Keratinocyte (primary cell): ENCODE measurements at regions not wholly inside any gene's neighbourhood (a gene's known extent, or its start where the extent isn't known, plus 50 kb on each side); places are given as distances from the start of the nearest gene placed in this dataset.
A peak's percentile ranks its signal among the peaks of the same experiment; 100 is the strongest.

Experiments
- DNase-seq: peaks from one replicate; pipeline ENCODE4 v3.0.0-alpha.2; 2011; ENCODE audit warnings: low read depth, missing footprints, low spot score
- FAIRE-seq: peaks from 2 replicates; lab custom pipeline; 2011; peaks lifted over from hg19 to GRCh38; lab: Jason Lieb, UNC
- H2AFZ ChIP-seq: 2 replicates; pipeline ENCODE4 v1.6.0; 2012; ENCODE audit warnings: low read length, control low read depth, inconsistent platforms; ENCODE audit not compliant: control insufficient read depth
- H3K27ac ChIP-seq: 2 replicates; pipeline ENCODE4 v1.5.1; 2011; ENCODE audit warnings: low read length; ENCODE audit not compliant: control insufficient read depth, insufficient read depth
- H3K27me3 ChIP-seq: 3 replicates; pipeline ENCODE4 v1.6.0; 2011; ENCODE audit warnings: low read length; ENCODE audit not compliant: control insufficient read depth, insufficient read depth; ENCODE audit errors: extremely low read depth
- H3K36me3 ChIP-seq, 2 experiments: 2 replicates in 1 of 2; 3 replicates in 1 of 2; pipeline ENCODE4 v1.5.1; 2011; ENCODE audit warnings: low read length in 2 of 2, mild to moderate bottlenecking in 1 of 2; ENCODE audit not compliant: control insufficient read depth in 2 of 2, insufficient read depth in 2 of 2; ENCODE audit errors: extremely low read depth in 1 of 2
- H3K4me1 ChIP-seq: 3 replicates; pipeline ENCODE4 v1.5.1; 2011; ENCODE audit warnings: low read length; ENCODE audit not compliant: control insufficient read depth, insufficient read depth; ENCODE audit errors: extremely low read depth
- H3K4me2 ChIP-seq: 3 replicates; pipeline ENCODE4 v1.6.0; 2011; ENCODE audit warnings: low read depth, low read length; ENCODE audit not compliant: control insufficient read depth, insufficient read depth; ENCODE audit errors: extremely low read depth
- H3K4me3 ChIP-seq, 3 experiments: fragments of 200-600 bp in 1 of 3; sonication (generic) in 1 of 3; 2 replicates in 2 of 3; 3 replicates in 1 of 3; pipeline ENCODE4 v1.5.1; 2011 to 2016; ENCODE audit warnings: low read length in 3 of 3, mild to moderate bottlenecking in 3 of 3, control low read depth in 2 of 3, inconsistent platforms in 1 of 3, low read depth in 1 of 3, mixed read lengths in 1 of 3, mixed run types in 1 of 3, moderate library complexity in 1 of 3; ENCODE audit not compliant: control insufficient read depth in 2 of 3, insufficient read depth in 2 of 3; ENCODE audit errors: extremely low read depth in 1 of 3
- H3K79me2 ChIP-seq: 2 replicates; pipeline ENCODE4 v1.6.0; 2012; ENCODE audit warnings: low read length; ENCODE audit not compliant: control insufficient read depth, insufficient read depth
- H3K9ac ChIP-seq: 3 replicates; pipeline ENCODE4 v1.6.0; 2011; ENCODE audit warnings: low read length; ENCODE audit not compliant: control insufficient read depth, insufficient read depth; ENCODE audit errors: extremely low read depth
- H3K9me1 ChIP-seq: 3 replicates; pipeline ENCODE4 v1.6.0; 2011; ENCODE audit warnings: low read length; ENCODE audit not compliant: control insufficient read depth, insufficient read depth; ENCODE audit errors: extremely low read depth
- H3K9me3 ChIP-seq: 2 replicates; pipeline ENCODE4 v1.5.1; 2012; ENCODE audit warnings: low read depth, low read length; ENCODE audit not compliant: control insufficient read depth
- H4K20me1 ChIP-seq: 3 replicates; pipeline ENCODE4 v1.6.0; 2011; ENCODE audit warnings: low read length; ENCODE audit not compliant: control insufficient read depth, insufficient read depth; ENCODE audit errors: extremely low read depth
- CTCF ChIP-seq, 3 experiments: IDR thresholded peaks in 1 of 3; conservative IDR thresholded peaks in 1 of 3; optimal IDR thresholded peaks in 1 of 3; 2 replicates in 2 of 3; 3 replicates in 1 of 3; pipeline versions ENCODE3 to v1.5.1; 2011; ENCODE audit warnings: low read length in 3 of 3, mild to moderate bottlenecking in 3 of 3, moderate library complexity in 2 of 3, control low read depth in 1 of 3, inconsistent platforms in 1 of 3; ENCODE audit not compliant: insufficient read depth in 2 of 3; ENCODE audit errors: extremely low read depth in 1 of 3
- EZH2 ChIP-seq: IDR thresholded peaks from one replicate; pipeline ENCODE4 v1.6.1; 2012; ENCODE audit warnings: inconsistent platforms, mild to moderate bottlenecking, low read length, moderate library complexity
- dilution Hi-C: fragments of 300-500 bp; cut with MboI; formaldehyde crosslinking; loops from one replicate; pipeline ENCODE4 v1.7.0; 2020; ENCODE audit warnings: low sequenced_read_pairs; ENCODE audit not compliant: extremely low pct_ligation_motif_present

- no peak overlapping the region for H2AFZ ChIP-seq
- H3K4me1 ChIP-seq: no peaks in the 10 kb centered on the region
- H3K9me1 ChIP-seq: no peaks in the 10 kb centered on the region
- TF ChIP-seq CTCF (optimal IDR thresholded peaks at IDR 0.05 in 1 of 3, IDR thresholded peaks at IDR 0.05 in 1 of 3, conservative IDR thresholded peaks at IDR 0.05 in 1 of 3; ENCODE audit: extremely low read depth in 1 of 3, insufficient read depth in 2 of 3, low read length in 3 of 3): no peak
- TF ChIP-seq EZH2: no peak
- no peak overlapping the region for H3K4me3 ChIP-seq
- H3K9ac ChIP-seq: no peak overlapping the region
- dilution Hi-C loops: no loop called here
- no peak overlapping the region for H3K27ac ChIP-seq
- no peaks in the 10 kb centered on the region for H3K36me3 ChIP-seq
- DNase-seq: no peak
- H3K79me2 ChIP-seq: no peaks in the 10 kb centered on the region
- no peaks in the 10 kb centered on the region for H3K27me3 ChIP-seq
- H4K20me1 ChIP-seq: no peaks in the 10 kb centered on the region
- FAIRE-seq: no peak
- H3K9me3 ChIP-seq: no peaks in the 10 kb centered on the region
- no peak overlapping the region for H3K4me2 ChIP-seq
Observed at GRCh38 chr5:61619289-61619688, 287.2 kb downstream of the ZSWIM6 start.

GRCh38 chr5:61619777-61620518, 287.9 kb downstream of the ZSWIM6 start:
- peak overlapping the region; percentile 9 for H2AFZ ChIP-seq
- H3K4me2 ChIP-seq: no peak overlapping the region
- FAIRE-seq: no peak
- H3K79me2 ChIP-seq: no peaks in the 10 kb centered on the region
- no peaks in the 10 kb centered on the region for H3K27me3 ChIP-seq
- H3K9me1 ChIP-seq: no peaks in the 10 kb centered on the region
- no peak overlapping the region for H3K9ac ChIP-seq
- no peaks in the 10 kb centered on the region for H4K20me1 ChIP-seq
- DNase-seq: no peak
- no peaks in the 10 kb centered on the region for H3K36me3 ChIP-seq
- H3K4me3 ChIP-seq: no peak overlapping the region
- H3K9me3 ChIP-seq: no peaks in the 10 kb centered on the region
- H3K27ac ChIP-seq: no peak overlapping the region
- dilution Hi-C loops: no loop called here
- TF ChIP-seq CTCF (optimal IDR thresholded peaks at IDR 0.05 in 1 of 3, IDR thresholded peaks at IDR 0.05 in 1 of 3, conservative IDR thresholded peaks at IDR 0.05 in 1 of 3; ENCODE audit: extremely low read depth in 1 of 3, insufficient read depth in 2 of 3, low read length in 3 of 3): no peak
- no peak for TF ChIP-seq EZH2
- H3K4me1 ChIP-seq: no peaks in the 10 kb centered on the region
